SK-N-SH (cell line): ENCODE measurements at regions not wholly inside any gene's neighbourhood (a gene's known extent, or its start where the extent isn't known, plus 50 kb on each side); places are given as distances from the start of the nearest gene placed in this dataset.
A peak's percentile ranks its signal among the peaks of the same experiment; 100 is the strongest.

Experiments used
- CTCF ChIA-PET: fragments of 300-600, 350-600 bp; formaldehyde crosslinking; extraction: SDS; loops from one replicate; lab custom pipeline; 2021; lab: Yijun Ruan, JAX
- POLR2A ChIA-PET: fragments of 350-600 bp; sonication (Branson Sonifier 250); formaldehyde crosslinking; extraction: SDS; loops from one replicate; lab custom pipeline; 2020; ENCODE audit warnings: antibody characterized with exemption, inconsistent platforms; lab: Yijun Ruan, JAX
- DNase-seq: peaks from one replicate; pipeline ENCODE4 v3.0.0; 2012
- H2AFZ ChIP-seq: fragments of 200-600 bp; sonication (generic); 2 replicates; pipeline ENCODE4 v1.8.1; 2016; ENCODE audit warnings: antibody characterized with exemption, mild to moderate bottlenecking, low read depth
- H3F3A ChIP-seq: fragments of 200-600 bp; sonication (generic); replicated peaks from 2 replicates; pipeline ENCODE3; 2016; ENCODE audit warnings: antibody characterized with exemption, mild to moderate bottlenecking; ENCODE audit not compliant: insufficient read depth
- H3K27ac ChIP-seq, 2 experiments: fragments of 200-500 bp in 1 of 2; fragments of 200-600 bp in 1 of 2; sonication (Bioruptor generic) in 1 of 2; sonication (generic), shearing (Covaris generic) in 1 of 2; 2 replicates each; pipeline versions ENCODE4 v1.5.1 to v1.6.1; 2014 to 2016; ENCODE audit warnings: low read depth in 2 of 2, inconsistent platforms in 1 of 2, low read length in 1 of 2, mild to moderate bottlenecking in 1 of 2, mixed read lengths in 1 of 2
- H3K27me3 ChIP-seq: fragments of 200-600 bp; sonication (generic), shearing (Covaris generic); 2 replicates; pipeline ENCODE4 v1.6.1; 2016; ENCODE audit warnings: mixed run types; ENCODE audit not compliant: insufficient read depth
- H3K36me3 ChIP-seq, 2 experiments: fragments of 200-500 bp in 1 of 2; fragments of 200-600 bp in 1 of 2; sonication (Bioruptor generic) in 1 of 2; sonication (generic) in 1 of 2; replicated peaks in 1 of 2; 2 replicates each; pipeline versions ENCODE3 to v1.5.1; 2014 to 2016; ENCODE audit warnings: low read length in 1 of 2, mild to moderate bottlenecking in 1 of 2; ENCODE audit not compliant: insufficient read depth in 2 of 2, control insufficient read depth in 1 of 2
- H3K4me1 ChIP-seq, 2 experiments: fragments of 200-500 bp in 1 of 2; fragments of 200-600 bp in 1 of 2; sonication (Bioruptor generic) in 1 of 2; sonication (generic), shearing (Covaris generic) in 1 of 2; 2 replicates each; pipeline versions ENCODE4 v1.5.1 to v1.6.1; 2014 to 2016; ENCODE audit warnings: low read depth in 1 of 2, low read length in 1 of 2, mixed run types in 1 of 2; ENCODE audit not compliant: insufficient read depth in 2 of 2, control insufficient read depth in 1 of 2
- H3K4me2 ChIP-seq: fragments of 200-600 bp; sonication (generic), shearing (Covaris generic); 2 replicates; pipeline ENCODE4 v1.6.1; 2017; ENCODE audit warnings: mixed run types
- H3K4me3 ChIP-seq, 2 experiments: fragments of 200-500 bp in 1 of 2; fragments of 200-600 bp in 1 of 2; sonication (Bioruptor generic) in 1 of 2; sonication (generic), shearing (Covaris generic) in 1 of 2; 2 replicates each; pipeline versions ENCODE4 v1.5.1 to v1.8.1; 2014 to 2016; ENCODE audit warnings: low read depth in 2 of 2, inconsistent platforms in 1 of 2, low read length in 1 of 2, mild to moderate bottlenecking in 1 of 2, mixed read lengths in 1 of 2, moderate library complexity in 1 of 2
- H3K79me2 ChIP-seq: fragments of 200-600 bp; sonication (generic); 2 replicates; pipeline ENCODE4 v1.8.1; 2017; ENCODE audit warnings: mild to moderate bottlenecking; ENCODE audit not compliant: insufficient read depth
- H3K9ac ChIP-seq: fragments of 200-600 bp; sonication (generic); 2 replicates; pipeline ENCODE4 v1.6.1; 2017; ENCODE audit warnings: mixed run types
- H3K9me2 ChIP-seq: fragments of 200-600 bp; sonication (generic); 2 replicates; pipeline ENCODE4 v1.6.1; 2017; ENCODE audit warnings: mixed run types
- H3K9me3 ChIP-seq: fragments of 200-600 bp; sonication (generic); 2 replicates; pipeline ENCODE4 v1.6.1; 2017; ENCODE audit warnings: mixed run types, mild to moderate bottlenecking, moderate library complexity
- H4K20me1 ChIP-seq: fragments of 200-600 bp; sonication (generic); 2 replicates; pipeline ENCODE4 v1.6.1; 2017; ENCODE audit warnings: mild to moderate bottlenecking, mixed run types; ENCODE audit not compliant: insufficient read depth
- EP300 ChIP-seq, 2 experiments: IDR thresholded peaks; 2 replicates each; pipeline versions ENCODE4 v1.4.0 to v1.6.1; 2012; ENCODE audit warnings: borderline replicate concordance in 1 of 2, low read depth in 1 of 2, low read length in 1 of 2
- FOXJ3 ChIP-seq: sonication (generic); formaldehyde crosslinking; IDR thresholded peaks from 2 replicates; pipeline ENCODE4 v1.5.1; 2020; ENCODE audit warnings: mild to moderate bottlenecking, missing genetic modification reagents
- GABPA ChIP-seq: IDR thresholded peaks from 2 replicates; pipeline ENCODE4 v1.4.0; 2012; ENCODE audit warnings: low read depth, mild to moderate bottlenecking
- GATA2 ChIP-seq: sonication (generic); formaldehyde crosslinking; IDR thresholded peaks from 2 replicates; pipeline ENCODE4 v1.5.0; 2020; ENCODE audit warnings: mild to moderate bottlenecking, missing genetic modification reagents
- MEF2A ChIP-seq: IDR thresholded peaks from 2 replicates; pipeline ENCODE4 v1.4.0; 2012; ENCODE audit warnings: low read depth, borderline replicate concordance
- POLR2AphosphoS5 ChIP-seq: IDR thresholded peaks from 2 replicates; pipeline ENCODE4 v1.6.1; 2012; ENCODE audit warnings: low read depth, low read length
- RFX5 ChIP-seq: IDR thresholded peaks from 2 replicates; pipeline ENCODE4 v1.6.1; 2012; ENCODE audit warnings: mild to moderate bottlenecking, improper control_type of control experiment, low read length
- RXRA ChIP-seq: IDR thresholded peaks from 2 replicates; pipeline ENCODE4 v1.4.0; 2012; ENCODE audit warnings: low read depth, mild to moderate bottlenecking, borderline replicate concordance
- TAF1 ChIP-seq: IDR thresholded peaks from 2 replicates; pipeline ENCODE4 v1.6.1; 2012; ENCODE audit warnings: low read depth, mild to moderate bottlenecking, low read length, moderate library complexity, borderline replicate concordance
- TEAD4 ChIP-seq: IDR thresholded peaks from 2 replicates; pipeline ENCODE4 v1.4.0; 2012; ENCODE audit warnings: mild to moderate bottlenecking, borderline replicate concordance; ENCODE audit not compliant: insufficient read depth
- USF2 ChIP-seq: fragments of 150-350 bp; IDR thresholded peaks from 2 replicates; pipeline ENCODE4 v1.6.1; 2017; ENCODE audit warnings: antibody characterized with exemption, low read length, low read depth, borderline replicate concordance
- WGBS: methylation state at CpG from one replicate; pipeline ENCODE4 v1.1.6; 2017; ENCODE audit warnings: low lambda C conversion rate; 5-methylcytosine and 5-hydroxymethylcytosine counted together
- TF ChIP-seq, protein P1 (sequence below): fragments of 150-350 bp; IDR thresholded peaks from 2 replicates; pipeline ENCODE4 v1.6.1; 2016; ENCODE audit warnings: mild to moderate bottlenecking, low read depth, low read length
- TF ChIP-seq, protein P2 (sequence below): IDR thresholded peaks from 2 replicates; pipeline ENCODE4 v1.4.0; 2012; ENCODE audit warnings: low read depth
- TF ChIP-seq, protein P3 (sequence below): fragments of 200-600 bp; sonication (generic); IDR thresholded peaks from 2 replicates; pipeline ENCODE4 v1.6.1; 2017; ENCODE audit warnings: antibody characterized with exemption, mild to moderate bottlenecking, moderate library complexity

- Histone ChIP-seq H3K4me3 (no peak overlapping the region), H3K27ac (peak overlapping the region in 1 of 2 experiments; percentile 48; a peak in 1 of 4 replicates), H4K20me1 (no peaks in the 10 kb centered on the region), H3K36me3 (no peaks in the 10 kb centered on the region), H3F3A (no peaks in the 10 kb centered on the region), H3K9me2 (no peaks in the 10 kb centered on the region), H2AFZ (no peak overlapping the region), H3K9ac (no peak overlapping the region), H3K79me2 (no peaks in the 10 kb centered on the region), H3K27me3 (no peaks in the 10 kb centered on the region), H3K9me3 (no peaks in the 10 kb centered on the region; the same call in 1 of the 2 replicates), H3K4me1 (peaks cover 0 to 13% of the 10 kb centered on the region in 2 experiments; a peak in 1 of 4 replicates), H3K4me2 (no peak overlapping the region)
- no peak for DNase-seq
- ChIA-PET POLR2A (no interaction called here), CTCF (interaction anchor here (1.3 kb wide), 1 partner anchor 225 kb away, joined by 3 read pairs; no protein-coding TSS in a partner anchor)
- 27% methylated on average over 6 of the region's 7 CpGs for WGBS
- TF ChIP-seq, protein P1, sequence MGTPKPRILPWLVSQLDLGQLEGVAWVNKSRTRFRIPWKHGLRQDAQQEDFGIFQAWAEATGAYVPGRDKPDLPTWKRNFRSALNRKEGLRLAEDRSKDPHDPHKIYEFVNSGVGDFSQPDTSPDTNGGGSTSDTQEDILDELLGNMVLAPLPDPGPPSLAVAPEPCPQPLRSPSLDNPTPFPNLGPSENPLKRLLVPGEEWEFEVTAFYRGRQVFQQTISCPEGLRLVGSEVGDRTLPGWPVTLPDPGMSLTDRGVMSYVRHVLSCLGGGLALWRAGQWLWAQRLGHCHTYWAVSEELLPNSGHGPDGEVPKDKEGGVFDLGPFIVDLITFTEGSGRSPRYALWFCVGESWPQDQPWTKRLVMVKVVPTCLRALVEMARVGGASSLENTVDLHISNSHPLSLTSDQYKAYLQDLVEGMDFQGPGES, result no peak
- TF ChIP-seq RXRA (no peak), USF2 (no peak), RFX5 (no peak), TEAD4 (no peak), FOXJ3 (CRISPR knock-in tag) (no peak), MEF2A (no peak)
- TF ChIP-seq, protein P2, sequence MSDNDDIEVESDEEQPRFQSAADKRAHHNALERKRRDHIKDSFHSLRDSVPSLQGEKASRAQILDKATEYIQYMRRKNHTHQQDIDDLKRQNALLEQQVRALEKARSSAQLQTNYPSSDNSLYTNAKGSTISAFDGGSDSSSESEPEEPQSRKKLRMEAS, result no peak
- TF ChIP-seq, protein P3, sequence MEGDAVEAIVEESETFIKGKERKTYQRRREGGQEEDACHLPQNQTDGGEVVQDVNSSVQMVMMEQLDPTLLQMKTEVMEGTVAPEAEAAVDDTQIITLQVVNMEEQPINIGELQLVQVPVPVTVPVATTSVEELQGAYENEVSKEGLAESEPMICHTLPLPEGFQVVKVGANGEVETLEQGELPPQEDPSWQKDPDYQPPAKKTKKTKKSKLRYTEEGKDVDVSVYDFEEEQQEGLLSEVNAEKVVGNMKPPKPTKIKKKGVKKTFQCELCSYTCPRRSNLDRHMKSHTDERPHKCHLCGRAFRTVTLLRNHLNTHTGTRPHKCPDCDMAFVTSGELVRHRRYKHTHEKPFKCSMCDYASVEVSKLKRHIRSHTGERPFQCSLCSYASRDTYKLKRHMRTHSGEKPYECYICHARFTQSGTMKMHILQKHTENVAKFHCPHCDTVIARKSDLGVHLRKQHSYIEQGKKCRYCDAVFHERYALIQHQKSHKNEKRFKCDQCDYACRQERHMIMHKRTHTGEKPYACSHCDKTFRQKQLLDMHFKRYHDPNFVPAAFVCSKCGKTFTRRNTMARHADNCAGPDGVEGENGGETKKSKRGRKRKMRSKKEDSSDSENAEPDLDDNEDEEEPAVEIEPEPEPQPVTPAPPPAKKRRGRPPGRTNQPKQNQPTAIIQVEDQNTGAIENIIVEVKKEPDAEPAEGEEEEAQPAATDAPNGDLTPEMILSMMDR, result no peak
These were observed 90.1 kb upstream of the ADCY1 start for GRCh38 chr7:45484094-45484493.

DNA sequence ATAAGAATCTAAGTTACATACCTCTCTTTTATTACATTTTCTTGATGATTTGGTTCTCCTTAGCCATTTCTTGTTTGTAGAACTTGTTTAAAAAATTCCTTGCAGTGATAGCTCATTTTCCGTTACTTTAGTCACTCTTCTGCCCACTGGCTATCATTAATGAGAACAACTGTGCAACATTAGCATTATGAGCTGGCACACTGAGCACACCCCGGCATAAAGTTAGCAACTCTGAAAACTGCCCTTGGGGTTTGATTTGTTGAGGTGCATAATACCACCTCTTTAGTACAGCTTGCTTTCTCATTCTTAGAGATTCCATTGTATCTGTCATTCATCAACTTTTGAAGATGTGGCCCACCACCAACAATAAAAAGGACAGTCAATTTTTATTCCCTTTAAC, 87.6 kb upstream of the ADCY1 start:
- no peaks in the 10 kb centered on the region for H3F3A ChIP-seq
- TF ChIP-seq, protein P3, result no peak
- TF ChIP-seq GABPA, result no peak
- TF ChIP-seq, protein P1, result no peak
- TF ChIP-seq POLR2AphosphoS5, result no peak
- TF ChIP-seq EP300 (IDR thresholded peaks at IDR 0.05; ENCODE audit: borderline replicate concordance in 1 of 2, low read depth in 1 of 2, low read length in 1 of 2), result no peak
- no peak for TF ChIP-seq TAF1
- TF ChIP-seq GATA2 (CRISPR knock-in tag), result no peak
- TF ChIP-seq TEAD4, result no peak
- TF ChIP-seq, all 33 proteins: peak for 0
- Histone ChIP-seq H3K36me3 (no peaks in the 10 kb centered on the region), H3K4me3 (no peak overlapping the region), H3K9ac (no peak overlapping the region), H3K4me1 (peaks cover 0 to 13% of the 10 kb centered on the region in 2 experiments; a peak in 1 of 4 replicates), H3K9me2 (no peaks in the 10 kb centered on the region), H3K9me3 (no peaks in the 10 kb centered on the region), H4K20me1 (no peaks in the 10 kb centered on the region), H3K27me3 (no peaks in the 10 kb centered on the region), H2AFZ (no peak overlapping the region), H3K79me2 (no peaks in the 10 kb centered on the region), H3K27ac (no peak overlapping the region), H3K4me2 (no peak overlapping the region)
- no peak for DNase-seq
- ChIA-PET POLR2A (no interaction called here), CTCF (no interaction called here)
- 26% methylated on average over 2 of the region's 2 CpGs for WGBS
